Osteoblast (primary cell): ENCODE measurements at regions not wholly inside any gene's neighbourhood (a gene's known extent, or its start where the extent isn't known, plus 50 kb on each side); places are given as distances from the start of the nearest gene placed in this dataset.
A peak's percentile ranks its signal among the peaks of the same experiment; 100 is the strongest.

Source experiments
- DNase-seq: peaks from one replicate; pipeline ENCODE4 v3.0.0; 2011; ENCODE audit warnings: low spot score, mixed read lengths; ENCODE audit not compliant: insufficient read length; ENCODE audit errors: missing footprints
- H2AFZ ChIP-seq: 2 replicates; pipeline ENCODE4 v1.6.0; 2011; ENCODE audit warnings: mild to moderate bottlenecking, low read length
- H3K27ac ChIP-seq: 2 replicates; pipeline ENCODE4 v1.5.1; 2011; ENCODE audit warnings: mild to moderate bottlenecking, low read depth, low read length, moderate library complexity
- H3K27me3 ChIP-seq: 2 replicates; pipeline ENCODE4 v1.6.0; 2012; ENCODE audit warnings: mild to moderate bottlenecking, control low read depth, inconsistent platforms, low read length, moderate library complexity; ENCODE audit not compliant: insufficient read depth
- H3K36me3 ChIP-seq: 2 replicates; pipeline ENCODE4 v1.5.1; 2011; ENCODE audit warnings: mild to moderate bottlenecking, low read length, control low read depth, moderate library complexity; ENCODE audit not compliant: insufficient read depth
- H3K4me1 ChIP-seq: 2 replicates; pipeline ENCODE4 v1.5.1; 2011; ENCODE audit warnings: mild to moderate bottlenecking, low read length, control low read depth, moderate library complexity; ENCODE audit not compliant: insufficient read depth
- H3K4me2 ChIP-seq: 2 replicates; pipeline ENCODE4 v1.6.0; 2011; ENCODE audit warnings: mild to moderate bottlenecking, low read length; ENCODE audit not compliant: insufficient read depth
- H3K4me3 ChIP-seq: fragments of 200-600 bp; sonication (generic); 3 replicates; pipeline ENCODE4 v1.5.1; 2012; ENCODE audit warnings: mild to moderate bottlenecking, low read length, inconsistent platforms; ENCODE audit not compliant: insufficient read depth
- H3K79me2 ChIP-seq: 2 replicates; pipeline ENCODE4 v1.6.0; 2012; ENCODE audit warnings: mild to moderate bottlenecking, low read length, control low read depth, inconsistent platforms; ENCODE audit not compliant: insufficient read depth
- H3K9me3 ChIP-seq: 2 replicates; pipeline ENCODE4 v1.5.1; 2011; ENCODE audit warnings: low read depth, low read length, control low read depth
- H4K20me1 ChIP-seq: 2 replicates; pipeline ENCODE4 v1.6.0; 2012; ENCODE audit warnings: mild to moderate bottlenecking, low read length, control low read depth; ENCODE audit not compliant: insufficient read depth
- CTCF ChIP-seq: IDR thresholded peaks from 2 replicates; pipeline ENCODE4 v1.5.1; 2011; ENCODE audit warnings: mild to moderate bottlenecking, low read depth, low read length, moderate library complexity; ENCODE audit errors: extremely low read depth

- Histone ChIP-seq H3K4me1 (no peaks in the 10 kb centered on the region), H4K20me1 (no peaks in the 10 kb centered on the region), H3K36me3 (no peaks in the 10 kb centered on the region), H3K79me2 (no peaks in the 10 kb centered on the region), H3K4me2 (peak overlapping the region; percentile 5), H3K27me3 (no peaks in the 10 kb centered on the region), H3K4me3 (no peak overlapping the region), H3K27ac (no peak overlapping the region), H2AFZ (no peak overlapping the region), H3K9me3 (no peaks in the 10 kb centered on the region)
- no peak for TF ChIP-seq CTCF
- DNase-seq, result no peak
Measured at GRCh38 chr12:58171914-58172313, 230.5 kb downstream of the ATP23 start.

- Histone ChIP-seq H2AFZ (no peak overlapping the region), H3K36me3 (no peaks in the 10 kb centered on the region), H3K27ac (no peak overlapping the region), H3K4me1 (no peaks in the 10 kb centered on the region), H3K79me2 (no peaks in the 10 kb centered on the region), H3K9me3 (no peaks in the 10 kb centered on the region), H3K27me3 (no peaks in the 10 kb centered on the region), H3K4me3 (no peak overlapping the region), H3K4me2 (peak overlapping the region; percentile 5), H4K20me1 (no peaks in the 10 kb centered on the region)
- DNase-seq, result no peak
- TF ChIP-seq CTCF, result no peak
Measured at GRCh38 chr12:58172433-58173073, 231.2 kb downstream of the ATP23 start.

- H2AFZ ChIP-seq, result peak overlapping the region; percentile 66
- H3K4me2 ChIP-seq, result peak overlapping the region; percentile 23
- no peaks in the 10 kb centered on the region for H3K36me3 ChIP-seq
- no peak overlapping the region for H3K27ac ChIP-seq
- no peaks in the 10 kb centered on the region for H3K4me1 ChIP-seq
- no peaks in the 10 kb centered on the region for H3K79me2 ChIP-seq
- no peaks in the 10 kb centered on the region for H3K9me3 ChIP-seq
- H3K27me3 ChIP-seq, result no peaks in the 10 kb centered on the region
- no peak overlapping the region for H3K4me3 ChIP-seq
- no peak for DNase-seq
- H4K20me1 ChIP-seq, result no peaks in the 10 kb centered on the region
- TF ChIP-seq CTCF, result no peak
Measured at GRCh38 chr12:58174316-58174715, 232.9 kb downstream of the ATP23 start.

GRCh38 chr12:58176296-58176869, 235.0 kb downstream of the ATP23 start:
- H3K9me3 ChIP-seq, result no peaks in the 10 kb centered on the region
- no peak overlapping the region for H2AFZ ChIP-seq
- H3K79me2 ChIP-seq, result no peaks in the 10 kb centered on the region
- H3K27ac ChIP-seq, result no peak overlapping the region
- no peak overlapping the region for H3K4me3 ChIP-seq
- H3K36me3 ChIP-seq, result no peaks in the 10 kb centered on the region
- H3K4me1 ChIP-seq, result no peaks in the 10 kb centered on the region
- peak; percentile 43 for DNase-seq
- no peak overlapping the region for H3K4me2 ChIP-seq
- peak; percentile 62 for TF ChIP-seq CTCF
- H4K20me1 ChIP-seq, result no peaks in the 10 kb centered on the region
- H3K27me3 ChIP-seq, result no peaks in the 10 kb centered on the region
